HEK293T (cell line): ENCODE measurements at regions not wholly inside any gene's neighbourhood (a gene's known extent, or its start where the extent isn't known, plus 50 kb on each side); places are given as distances from the start of the nearest gene placed in this dataset.
"Not testable (repeated sequence)": the region's sequence is repeated elsewhere in the genome, so short reads cannot be mapped to it uniquely, and the experiment has no call there.

Experiments
- CTCF ChIA-PET: fragments of 350-600 bp; formaldehyde crosslinking; extraction: SDS; loops from one replicate; lab custom pipeline; 2021; ENCODE audit warnings: antibody characterized with exemption, inconsistent platforms; lab: Yijun Ruan, JAX
- POLR2A ChIA-PET: fragments of 350-600 bp; formaldehyde crosslinking; extraction: SDS; loops from one replicate; lab custom pipeline; 2020; ENCODE audit warnings: antibody characterized with exemption, inconsistent platforms; lab: Yijun Ruan, JAX
- DNase-seq: peaks from one replicate; pipeline ENCODE4 v3.0.0; 2012; ENCODE audit warnings: mixed read lengths; ENCODE audit errors: extremely low spot score
- ARNT ChIP-seq: fragments of 450-650 bp; IDR thresholded peaks from 2 replicates; pipeline ENCODE4 v1.6.1; 2017; ENCODE audit warnings: mild to moderate bottlenecking
- BHLHE40 ChIP-seq: fragments of 450-650 bp; IDR thresholded peaks from 2 replicates; pipeline ENCODE4 v1.6.1; 2016; ENCODE audit warnings: mild to moderate bottlenecking, moderate library complexity, borderline replicate concordance
- CTBP1 ChIP-seq: fragments of 450-650 bp; IDR thresholded peaks from 2 replicates; pipeline ENCODE4 v1.6.1; 2016; ENCODE audit warnings: borderline replicate concordance
- ELF4 ChIP-seq: fragments of 450-650 bp; IDR thresholded peaks from 2 replicates; pipeline ENCODE4 v1.6.1; 2017; ENCODE audit warnings: antibody characterized with exemption
- FOXA1 ChIP-seq: fragments of 450-650 bp; IDR thresholded peaks from 2 replicates; pipeline ENCODE4 v1.6.1; 2016; ENCODE audit warnings: mild to moderate bottlenecking
- FOXK2 ChIP-seq: fragments of 450-650 bp; IDR thresholded peaks from 2 replicates; pipeline ENCODE4 v1.6.1; 2016; ENCODE audit warnings: mild to moderate bottlenecking
- FOXM1 ChIP-seq: fragments of 450-650 bp; IDR thresholded peaks from 2 replicates; pipeline ENCODE4 v1.6.1; 2017; ENCODE audit warnings: mild to moderate bottlenecking, borderline replicate concordance
- HDGF ChIP-seq: fragments of 450-650 bp; IDR thresholded peaks from 2 replicates; pipeline ENCODE4 v1.6.1; 2017; ENCODE audit warnings: antibody characterized with exemption, borderline replicate concordance
- L3MBTL2 ChIP-seq: fragments of 450-650 bp; conservative IDR thresholded peaks from 2 replicates; pipeline ENCODE4 v1.6.1; 2016; ENCODE audit warnings: mild to moderate bottlenecking
- LEF1 ChIP-seq: fragments of 450-650 bp; IDR thresholded peaks from 2 replicates; pipeline ENCODE4 v1.6.1; 2017; ENCODE audit warnings: mild to moderate bottlenecking, borderline replicate concordance
- NFRKB ChIP-seq: fragments of 450-650 bp; IDR thresholded peaks from 2 replicates; pipeline ENCODE4 v1.6.1; 2016; ENCODE audit warnings: mild to moderate bottlenecking, moderate library complexity
- SP1 ChIP-seq: fragments of 450-650 bp; IDR thresholded peaks from 2 replicates; pipeline ENCODE4 v1.6.1; 2017
- SUZ12 ChIP-seq: fragments of 450-650 bp; IDR thresholded peaks from 2 replicates; pipeline ENCODE4 v1.6.1; 2016; ENCODE audit warnings: mild to moderate bottlenecking
- TARDBP ChIP-seq: fragments of 450-650 bp; IDR thresholded peaks from 2 replicates; pipeline ENCODE4 v1.6.1; 2016
- ZNF384 ChIP-seq: fragments of 450-650 bp; IDR thresholded peaks from 2 replicates; pipeline ENCODE4 v1.6.1; 2016
- TF ChIP-seq, protein P1 (sequence below): fragments of 450-650 bp; IDR thresholded peaks from 2 replicates; pipeline ENCODE4 v1.6.1; 2016

DNA sequence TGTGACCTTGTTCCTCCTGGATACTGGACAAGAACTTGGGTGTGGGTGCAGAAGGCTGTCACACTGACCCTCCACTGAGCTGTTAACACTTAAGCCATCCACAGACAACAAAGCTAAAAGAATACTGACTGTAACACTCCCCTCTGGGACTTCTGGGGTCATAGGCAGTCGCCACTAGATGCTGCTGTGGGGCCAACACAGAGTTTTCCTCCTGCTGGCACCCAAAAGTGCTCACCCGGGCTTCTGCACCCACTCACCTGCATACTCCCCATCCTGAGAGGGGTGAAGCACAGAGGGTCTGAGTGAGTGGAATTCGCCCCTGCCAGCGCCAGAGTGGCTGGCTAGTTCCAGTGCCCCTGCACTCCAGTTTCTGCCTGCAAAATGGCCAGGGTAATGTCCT lies 422.4 kb upstream of the LMO3 start:
- DNase-seq, result no peak
- TF ChIP-seq, protein P1, sequence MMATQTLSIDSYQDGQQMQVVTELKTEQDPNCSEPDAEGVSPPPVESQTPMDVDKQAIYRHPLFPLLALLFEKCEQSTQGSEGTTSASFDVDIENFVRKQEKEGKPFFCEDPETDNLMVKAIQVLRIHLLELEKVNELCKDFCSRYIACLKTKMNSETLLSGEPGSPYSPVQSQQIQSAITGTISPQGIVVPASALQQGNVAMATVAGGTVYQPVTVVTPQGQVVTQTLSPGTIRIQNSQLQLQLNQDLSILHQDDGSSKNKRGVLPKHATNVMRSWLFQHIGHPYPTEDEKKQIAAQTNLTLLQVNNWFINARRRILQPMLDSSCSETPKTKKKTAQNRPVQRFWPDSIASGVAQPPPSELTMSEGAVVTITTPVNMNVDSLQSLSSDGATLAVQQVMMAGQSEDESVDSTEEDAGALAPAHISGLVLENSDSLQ, result no peak
- TF ChIP-seq L3MBTL2 (no peak), HDGF (no peak), ZNF384 (no peak), SP1 (no peak), FOXM1 (no peak)
- ChIA-PET CTCF (no interaction called here), POLR2A (no interaction called here)

DNA sequence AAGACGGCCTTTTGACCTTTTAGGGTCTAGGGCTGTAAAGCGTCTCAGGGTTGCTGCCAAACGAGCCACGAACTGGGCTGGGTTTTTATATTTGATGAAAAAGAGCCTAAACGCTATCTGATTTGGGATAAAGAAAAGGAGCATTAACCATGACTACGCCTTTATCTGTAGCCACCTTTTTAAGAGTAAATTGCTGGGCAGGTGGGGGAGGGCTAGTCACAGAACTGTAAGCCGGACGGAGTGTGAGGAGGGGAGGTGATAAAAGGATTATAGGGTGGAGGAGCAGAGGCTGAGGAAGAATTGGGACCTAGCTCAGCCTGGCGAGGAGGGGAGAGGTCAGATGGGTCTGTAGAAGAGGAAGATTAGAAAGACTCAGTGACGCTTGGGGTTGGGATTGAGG lies 419.5 kb upstream of the LMO3 start:
- DNase-seq, POLR2A ChIA-PET, CTCF ChIA-PET: not testable (repeated sequence)

DNA sequence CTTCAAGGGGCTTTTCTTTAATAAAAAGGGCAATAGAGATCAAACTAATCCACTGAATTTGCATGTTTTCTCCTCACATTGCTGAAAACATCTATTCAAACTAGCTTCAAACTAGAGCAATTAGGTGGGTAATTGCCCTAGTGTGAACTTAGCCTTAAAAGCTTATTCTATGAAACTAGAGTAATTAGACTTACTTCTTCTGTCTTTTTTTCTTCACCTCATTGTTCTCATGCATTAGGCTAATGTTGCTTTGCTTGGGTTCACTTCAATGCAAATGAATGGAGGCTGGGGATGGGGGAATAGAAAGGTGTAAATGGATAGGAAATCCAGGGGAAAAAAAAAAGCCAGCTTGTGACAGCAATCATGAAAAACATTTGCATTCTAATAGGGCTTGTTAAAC lies 414.8 kb upstream of the LMO3 start:
- DNase-seq, result no peak
- TF ChIP-seq FOXA1 (no peak), FOXK2 (no peak), SP1 (no peak), ZNF384 (no peak), TARDBP (no peak), BHLHE40 (no peak), NFRKB (no peak), L3MBTL2 (no peak), HDGF (no peak), CTBP1 (no peak), ELF4 (no peak), SUZ12 (no peak), LEF1 (no peak)
- TF ChIP-seq, protein P1, result no peak
- ChIA-PET POLR2A (no interaction called here), CTCF (no interaction called here)

DNA sequence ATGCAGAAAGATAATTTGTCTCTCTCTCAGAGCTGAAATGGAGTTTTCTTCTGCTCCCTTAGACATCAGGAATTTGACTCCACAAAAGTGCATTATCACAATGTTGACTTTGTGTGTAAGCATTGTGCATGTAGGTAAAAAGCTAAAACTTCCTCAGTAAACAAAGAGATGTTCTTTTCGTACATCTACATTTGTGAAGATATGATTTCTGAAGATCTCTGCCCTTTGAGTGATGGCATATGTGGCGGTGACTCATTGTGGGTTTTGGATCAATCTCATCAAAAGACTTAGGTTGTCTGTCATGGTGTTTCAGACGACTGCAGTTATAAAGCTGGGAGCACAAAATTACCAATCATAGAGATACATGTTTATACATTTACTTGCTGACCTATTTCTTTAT lies 411.4 kb upstream of the LMO3 start:
- no peak for DNase-seq
- POLR2A ChIA-PET, result no interaction called here
- TF ChIP-seq TARDBP (no peak), ELF4 (no peak)
- CTCF ChIA-PET, result no interaction called here

DNA sequence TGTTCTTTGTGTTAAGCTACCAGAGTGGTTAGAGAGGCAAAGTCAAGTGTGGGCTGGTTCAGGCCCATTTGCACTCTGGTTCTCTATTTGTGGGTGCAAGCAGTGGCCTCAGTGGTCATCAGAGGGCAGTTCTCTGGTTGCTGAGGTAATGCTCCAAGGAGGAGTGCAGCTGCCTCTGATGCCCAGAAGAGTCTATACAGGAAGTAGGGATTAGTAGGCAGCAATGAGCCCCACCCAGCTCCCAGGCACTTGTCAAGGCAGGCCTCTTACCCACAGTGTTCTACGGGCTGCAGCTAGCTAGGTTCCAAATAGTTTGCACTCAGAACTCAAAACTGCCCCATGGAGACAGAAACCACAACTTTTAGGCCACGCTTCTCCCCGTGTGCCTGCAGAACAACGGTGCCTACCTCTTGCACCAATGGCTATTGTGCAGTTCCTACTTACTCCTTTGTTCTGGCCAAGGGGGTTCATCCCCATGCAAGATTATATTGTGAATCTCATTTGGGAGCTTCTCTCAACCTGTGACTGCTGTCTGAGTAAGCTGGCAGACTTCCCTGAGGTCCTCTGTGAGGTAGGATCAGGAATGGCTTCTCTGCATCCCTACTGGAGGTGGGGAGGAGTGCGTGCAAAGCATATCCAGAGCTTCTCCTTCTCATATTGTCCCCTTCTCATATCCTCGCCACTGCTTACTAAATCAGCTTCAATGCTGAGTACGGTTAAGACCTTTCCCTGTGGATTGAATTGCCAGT lies 410.3 kb upstream of the LMO3 start:
- ChIA-PET CTCF (no interaction called here), POLR2A (no interaction called here)
- DNase-seq, result no peak
- TF ChIP-seq ARNT, result no peak
- no peak for TF ChIP-seq FOXM1
- TF ChIP-seq BHLHE40, result no peak
- no peak for TF ChIP-seq L3MBTL2
- TF ChIP-seq SP1, result no peak
- TF ChIP-seq FOXK2, result no peak
- no peak for TF ChIP-seq FOXA1
- TF ChIP-seq NFRKB, result no peak
- no peak for TF ChIP-seq SUZ12

DNA sequence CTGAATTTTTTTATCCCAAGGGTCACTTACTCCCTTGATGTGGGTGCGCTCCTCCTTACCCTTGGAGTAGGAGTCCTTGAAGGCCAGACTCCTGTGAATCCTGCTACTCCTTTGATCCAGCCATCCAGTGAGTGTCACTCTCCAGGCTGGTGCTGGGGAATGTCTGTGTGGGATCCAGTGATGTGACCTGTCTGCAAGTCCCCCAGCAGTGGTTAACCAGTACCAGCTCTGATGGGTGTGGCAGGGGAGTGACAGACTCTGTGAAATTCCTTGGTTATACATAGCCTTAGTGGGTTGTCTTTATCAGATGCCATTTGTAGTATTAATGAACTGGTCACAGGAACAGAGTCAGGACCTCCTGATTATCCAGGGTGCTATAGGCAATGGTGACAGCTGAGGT lies 409.5 kb upstream of the LMO3 start:
- ChIA-PET POLR2A (no interaction called here), CTCF (no interaction called here)
- no peak for TF ChIP-seq CTBP1
- TF ChIP-seq FOXA1, result no peak
- no peak for TF ChIP-seq BHLHE40
- no peak for TF ChIP-seq SP1
- no peak for DNase-seq

DNA sequence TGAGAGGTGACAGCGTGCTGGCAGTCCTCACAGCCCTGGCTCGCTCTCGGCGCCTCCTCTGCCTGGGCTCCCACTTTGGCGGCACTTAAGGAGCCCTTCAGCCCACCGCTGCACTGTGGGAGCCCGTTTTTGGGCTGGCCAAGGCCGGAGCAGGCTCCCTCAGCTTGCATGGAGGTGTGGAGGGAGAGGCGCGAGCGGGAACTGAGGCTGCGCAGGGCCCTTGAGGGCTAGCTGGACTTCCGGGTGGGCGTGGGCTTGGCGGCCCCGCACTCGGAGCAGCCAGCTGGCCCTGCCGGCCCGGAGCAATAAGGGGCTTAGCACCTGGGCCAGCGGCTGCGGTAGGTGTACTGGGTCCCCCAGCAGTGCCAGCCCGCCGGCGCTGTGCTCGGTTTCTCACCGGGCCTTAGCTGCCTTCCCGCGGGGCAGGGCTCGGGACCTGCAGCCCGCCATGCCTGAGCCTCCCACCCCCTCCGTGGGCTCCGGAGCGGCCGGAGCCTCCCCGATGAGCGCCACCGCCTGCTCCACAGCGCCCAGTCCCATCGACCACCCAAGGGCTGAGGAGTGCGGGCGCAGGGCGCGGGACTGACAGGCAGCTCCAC lies 401.6 kb upstream of the LMO3 start:
- CTCF ChIA-PET, DNase-seq, POLR2A ChIA-PET: not testable (repeated sequence)

DNA sequence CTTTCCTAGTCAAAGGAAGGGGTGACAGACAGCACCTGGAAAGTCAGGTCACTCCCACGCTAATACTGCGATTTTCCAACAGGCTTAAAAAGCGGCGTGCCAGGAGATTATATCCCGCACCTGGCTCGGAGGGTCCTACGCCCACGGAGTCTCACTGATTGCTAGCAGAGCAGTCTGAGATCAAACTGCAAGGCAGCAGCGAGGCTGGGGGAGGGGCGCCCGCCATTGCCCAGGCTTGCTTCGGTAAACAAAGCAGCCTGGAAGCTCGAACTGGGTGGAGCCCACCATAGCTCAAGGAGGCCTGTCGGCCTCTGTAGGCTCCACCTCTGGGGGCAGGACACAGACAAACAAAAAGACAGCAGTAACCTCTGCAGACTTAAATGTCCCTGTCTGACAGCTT lies 392.6 kb upstream of the LMO3 start:
- POLR2A ChIA-PET, CTCF ChIA-PET, DNase-seq: not testable (repeated sequence)

DNA sequence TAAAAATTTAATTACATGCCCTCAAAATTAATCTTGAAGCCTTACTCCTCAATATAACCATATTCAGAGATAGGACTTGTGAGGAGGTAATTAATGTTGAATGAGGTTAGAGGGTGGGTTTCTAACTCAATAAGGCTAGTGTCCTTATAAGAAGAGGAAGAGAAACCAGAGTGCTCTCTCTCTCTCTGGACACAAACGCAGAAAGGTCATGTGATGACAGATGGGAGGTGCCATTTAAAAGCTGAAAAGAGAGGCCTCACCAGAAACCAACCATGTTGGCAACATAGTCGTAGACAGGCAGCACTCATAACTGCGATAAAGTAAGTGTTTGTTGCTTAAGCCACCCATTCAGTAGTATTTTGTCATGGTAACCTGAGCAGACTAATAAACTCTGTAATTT lies 378.5 kb upstream of the LMO3 start:
- DNase-seq, result no peak
- CTCF ChIA-PET, result no interaction called here
- POLR2A ChIA-PET, result no interaction called here
- TF ChIP-seq LEF1 (no peak), ELF4 (no peak), ARNT (no peak), FOXK2 (no peak), BHLHE40 (no peak), FOXM1 (no peak), ZNF384 (no peak), L3MBTL2 (no peak), CTBP1 (no peak), SP1 (no peak), TARDBP (no peak), NFRKB (no peak), SUZ12 (no peak), HDGF (no peak), FOXA1 (no peak)
- TF ChIP-seq, protein P1, result no peak
